Lower leg skin (tissue), 3 donors: ENCODE measurements at regions not wholly inside any gene's neighbourhood (a gene's known extent, or its start where the extent isn't known, plus 50 kb on each side); places are given as distances from the start of the nearest gene placed in this dataset.

Experiments
- POLR2A ChIP-seq, 2 donors: fragments of 450-650 bp; IDR thresholded peaks; one replicate each; pipeline ENCODE4 v1.6.1; 2016 to 2017; ENCODE audit warnings: antibody characterized with exemption in 2 of 2, mild to moderate bottlenecking in 1 of 2, moderate library complexity in 1 of 2
- TF ChIP-seq, protein P1 (sequence below), 3 donors: fragments of 450-650 bp; IDR thresholded peaks; one replicate each; pipeline ENCODE4 v1.5.1; 2016; ENCODE audit warnings: antibody characterized with exemption in 3 of 3, mild to moderate bottlenecking in 3 of 3, moderate library complexity in 2 of 3

DNA sequence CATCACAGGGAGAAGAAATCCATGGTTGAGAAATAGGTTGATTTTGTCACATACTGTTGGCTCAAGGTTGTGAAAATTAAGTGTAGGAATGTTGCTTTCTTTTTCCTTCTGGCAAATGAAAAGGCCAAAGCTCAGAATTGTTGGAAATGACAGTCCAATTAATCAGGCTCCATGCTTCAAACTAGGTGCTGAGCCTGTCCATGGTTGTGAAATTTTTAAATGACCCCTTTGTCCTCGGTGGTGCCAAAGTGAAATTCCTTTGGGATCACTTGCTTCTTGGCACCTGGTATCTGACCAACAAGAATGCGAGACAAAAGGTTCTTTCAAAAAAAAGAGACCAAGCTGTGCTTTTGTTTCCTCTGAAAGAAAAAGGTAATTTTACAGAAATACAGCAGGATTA, 451.9 kb downstream of the ETS1 start:
- TF ChIP-seq, protein P1, sequence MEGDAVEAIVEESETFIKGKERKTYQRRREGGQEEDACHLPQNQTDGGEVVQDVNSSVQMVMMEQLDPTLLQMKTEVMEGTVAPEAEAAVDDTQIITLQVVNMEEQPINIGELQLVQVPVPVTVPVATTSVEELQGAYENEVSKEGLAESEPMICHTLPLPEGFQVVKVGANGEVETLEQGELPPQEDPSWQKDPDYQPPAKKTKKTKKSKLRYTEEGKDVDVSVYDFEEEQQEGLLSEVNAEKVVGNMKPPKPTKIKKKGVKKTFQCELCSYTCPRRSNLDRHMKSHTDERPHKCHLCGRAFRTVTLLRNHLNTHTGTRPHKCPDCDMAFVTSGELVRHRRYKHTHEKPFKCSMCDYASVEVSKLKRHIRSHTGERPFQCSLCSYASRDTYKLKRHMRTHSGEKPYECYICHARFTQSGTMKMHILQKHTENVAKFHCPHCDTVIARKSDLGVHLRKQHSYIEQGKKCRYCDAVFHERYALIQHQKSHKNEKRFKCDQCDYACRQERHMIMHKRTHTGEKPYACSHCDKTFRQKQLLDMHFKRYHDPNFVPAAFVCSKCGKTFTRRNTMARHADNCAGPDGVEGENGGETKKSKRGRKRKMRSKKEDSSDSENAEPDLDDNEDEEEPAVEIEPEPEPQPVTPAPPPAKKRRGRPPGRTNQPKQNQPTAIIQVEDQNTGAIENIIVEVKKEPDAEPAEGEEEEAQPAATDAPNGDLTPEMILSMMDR (IDR thresholded peaks at IDR 0.05) = no peak
- TF ChIP-seq POLR2A (IDR thresholded peaks at IDR 0.05) = no peak
